ENCODE measurements at regions not wholly inside any gene's neighbourhood (a gene's known extent, or its start where the extent isn't known, plus 50 kb on each side); places are given as distances from the start of the nearest gene placed in this dataset.

DNA sequence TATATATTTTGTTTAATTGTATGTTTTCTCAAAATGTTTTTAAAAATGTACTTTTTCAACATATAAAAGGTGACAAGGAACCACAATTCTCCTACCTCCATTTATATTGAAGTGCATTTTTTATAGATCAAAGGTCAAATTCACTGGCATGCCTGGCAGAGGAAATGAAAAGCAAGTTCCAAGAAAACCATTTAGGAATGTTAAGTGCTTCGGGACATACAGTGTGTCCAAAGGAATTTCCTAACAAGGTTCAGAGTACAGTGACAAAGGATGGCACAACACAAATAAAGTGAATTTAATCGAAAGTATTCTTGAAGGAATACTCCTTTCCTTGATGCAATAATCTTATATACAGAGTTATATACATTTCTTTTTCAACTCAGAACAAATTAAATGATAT, 242.3 kb downstream of the CCER1 start:
- Histone ChIP-seq H3K4me2 (ENCODE audit: insufficient read depth, low read length) (no peak overlapping the region), H2AFZ (ENCODE audit: low read depth, low read length) (peak overlapping the region; percentile 31), H3K27me3 (ENCODE audit: control insufficient read depth in 2 of 2, insufficient read depth in 2 of 2, low read length in 2 of 2) (no peaks in the 10 kb centered on the region), H3K9ac (replicated peaks; ENCODE audit: extremely low read depth, insufficient read depth, low read length) (no peak overlapping the region), H3K36me3 (ENCODE audit: control insufficient read depth in 2 of 2, extremely low read depth in 1 of 2, insufficient read depth in 2 of 2, low read length in 2 of 2) (no peaks in the 10 kb centered on the region), H3K27ac (ENCODE audit: insufficient read depth, low read depth, low read length) (no peak overlapping the region), H3K9me1 (replicated peaks; ENCODE audit: control insufficient read depth, extremely low read depth, insufficient read depth, low read length) (no peaks in the 10 kb centered on the region), H4K20me1 (replicated peaks; ENCODE audit: control insufficient read depth, extremely low read depth, insufficient read depth, low read length) (no peaks in the 10 kb centered on the region), H3K4me3 (replicated peaks in 1 of 3; ENCODE audit: insufficient read depth in 1 of 3, low read depth in 1 of 3, low read length in 3 of 3) (no peak overlapping the region), H3K9me3 (replicated peaks; ENCODE audit: control insufficient read depth, insufficient read depth, low read length) (no peaks in the 10 kb centered on the region), H3K79me2 (ENCODE audit: control insufficient read depth, insufficient read depth, low read length) (no peaks in the 10 kb centered on the region), H3K4me1 (ENCODE audit: control insufficient read depth, extremely low read depth, insufficient read depth, low read length) (peaks cover 5% of the 10 kb centered on the region)
- no TSS peak for BruUV-seq (replicated peaks)
- dilution Hi-C loops (cut with MboI; ENCODE audit: extremely low pct_ligation_motif_present, low sequenced_read_pairs): no loop called here
- POLR2A ChIA-PET: no interaction called here
- intact Hi-C loops (cut with micrococcal nuclease): no loop called here
- DNase-seq (ENCODE audit: low read depth, low spot score) (peak; percentile 48), FAIRE-seq (no peak)
- CTCF ChIA-PET: interaction anchor here (0.5 to 1.8 kb wide), 3 partner anchors 14 to 197 kb away, joined by 3 to 7 read pairs (median 6); no protein-coding TSS in a partner anchor
- TF ChIP-seq MYC (IDR thresholded peaks at IDR 0.05; ENCODE audit: low read depth, low read length) (no peak), POLR2AphosphoS5 (IDR thresholded peaks at IDR 0.05; ENCODE audit: insufficient read depth, low read depth, low read length) (no peak), EZH2 (IDR thresholded peaks at IDR 0.05; ENCODE audit: borderline replicate concordance, low read depth, low read length, severe bottlenecking) (no peak), JUN (IDR thresholded peaks at IDR 0.05; ENCODE audit: borderline replicate concordance, insufficient read depth, insufficient read length, low read depth) (no peak), POLR2A (IDR thresholded peaks at IDR 0.05; ENCODE audit: low read depth, low read length) (no peak), FOS (IDR thresholded peaks at IDR 0.05; ENCODE audit: borderline replicate concordance, insufficient read depth, low read length) (no peak), GATA2 (IDR thresholded peaks at IDR 0.05; ENCODE audit: insufficient read depth, insufficient read length, low read depth, low read length) (no peak)
- TF ChIP-seq, protein P1, sequence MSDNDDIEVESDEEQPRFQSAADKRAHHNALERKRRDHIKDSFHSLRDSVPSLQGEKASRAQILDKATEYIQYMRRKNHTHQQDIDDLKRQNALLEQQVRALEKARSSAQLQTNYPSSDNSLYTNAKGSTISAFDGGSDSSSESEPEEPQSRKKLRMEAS (IDR thresholded peaks at IDR 0.05; ENCODE audit: insufficient read depth, insufficient read length): no peak
- TF ChIP-seq, protein P2, sequence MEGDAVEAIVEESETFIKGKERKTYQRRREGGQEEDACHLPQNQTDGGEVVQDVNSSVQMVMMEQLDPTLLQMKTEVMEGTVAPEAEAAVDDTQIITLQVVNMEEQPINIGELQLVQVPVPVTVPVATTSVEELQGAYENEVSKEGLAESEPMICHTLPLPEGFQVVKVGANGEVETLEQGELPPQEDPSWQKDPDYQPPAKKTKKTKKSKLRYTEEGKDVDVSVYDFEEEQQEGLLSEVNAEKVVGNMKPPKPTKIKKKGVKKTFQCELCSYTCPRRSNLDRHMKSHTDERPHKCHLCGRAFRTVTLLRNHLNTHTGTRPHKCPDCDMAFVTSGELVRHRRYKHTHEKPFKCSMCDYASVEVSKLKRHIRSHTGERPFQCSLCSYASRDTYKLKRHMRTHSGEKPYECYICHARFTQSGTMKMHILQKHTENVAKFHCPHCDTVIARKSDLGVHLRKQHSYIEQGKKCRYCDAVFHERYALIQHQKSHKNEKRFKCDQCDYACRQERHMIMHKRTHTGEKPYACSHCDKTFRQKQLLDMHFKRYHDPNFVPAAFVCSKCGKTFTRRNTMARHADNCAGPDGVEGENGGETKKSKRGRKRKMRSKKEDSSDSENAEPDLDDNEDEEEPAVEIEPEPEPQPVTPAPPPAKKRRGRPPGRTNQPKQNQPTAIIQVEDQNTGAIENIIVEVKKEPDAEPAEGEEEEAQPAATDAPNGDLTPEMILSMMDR (IDR thresholded peaks at IDR 0.05; ENCODE audit: extremely low read depth in 1 of 2, insufficient read depth in 1 of 2, low read depth in 1 of 2, low read length in 2 of 2): no peak
